ENCODE measurements at regions not wholly inside any gene's neighbourhood (a gene's known extent, or its start where the extent isn't known, plus 50 kb on each side); places are given as distances from the start of the nearest gene placed in this dataset.

GRCh38 chr15:67941648-67942310 is 101.9 kb upstream of the RNU6-1 start:
- TF ChIP-seq CTCF (IDR thresholded peaks at IDR 0.05) (no peak), ZFX (IDR thresholded peaks at IDR 0.05; ENCODE audit: borderline replicate concordance) (no peak)
- H3K27ac ChIP-seq = no peak overlapping the region

- TF ChIP-seq CTCF (IDR thresholded peaks at IDR 0.05) (no peak), ZFX (IDR thresholded peaks at IDR 0.05; ENCODE audit: borderline replicate concordance) (no peak)
- H3K27ac ChIP-seq = no peak overlapping the region
Observed at GRCh38 chr15:67943475-67943874, 103.6 kb upstream of the RNU6-1 start.

GRCh38 chr15:67944010-67944641 is 104.3 kb upstream of the RNU6-1 start:
- H3K27ac ChIP-seq = no peak overlapping the region
- TF ChIP-seq ZFX (IDR thresholded peaks at IDR 0.05; ENCODE audit: borderline replicate concordance) (no peak), CTCF (IDR thresholded peaks at IDR 0.05) (no peak)

- H3K27ac ChIP-seq = no peak overlapping the region
- TF ChIP-seq CTCF (IDR thresholded peaks at IDR 0.05) (no peak), ZFX (IDR thresholded peaks at IDR 0.05; ENCODE audit: borderline replicate concordance) (no peak)
Observed at GRCh38 chr15:67945131-67945530, 105.3 kb upstream of the RNU6-1 start.

- TF ChIP-seq ZFX (IDR thresholded peaks at IDR 0.05; ENCODE audit: borderline replicate concordance) (no peak), CTCF (IDR thresholded peaks at IDR 0.05) (no peak)
- no peak overlapping the region for H3K27ac ChIP-seq
Observed at GRCh38 chr15:67945951-67946700, 106.3 kb upstream of the RNU6-1 start.

- H3K27ac ChIP-seq = no peak overlapping the region
Observed at GRCh38 chr15:67946701-67947100, 106.9 kb upstream of the RNU6-1 start.

More at GRCh38 chr15:67946701-67947100, 106.9 kb upstream of the RNU6-1 start:
- TF ChIP-seq ZFX (IDR thresholded peaks at IDR 0.05; ENCODE audit: borderline replicate concordance) (no peak), CTCF (IDR thresholded peaks at IDR 0.05) (no peak)

Measured in 22Rv1 (cell line).